GM10248 (cell line): ENCODE measurements at regions not wholly inside any gene's neighbourhood (a gene's known extent, or its start where the extent isn't known, plus 50 kb on each side); places are given as distances from the start of the nearest gene placed in this dataset.

Experiments used
- CTCF ChIA-PET: fragments of 300-600 bp; sonication (Branson Sonifier 250); formaldehyde crosslinking; extraction: SDS; loops from one replicate; lab custom pipeline; 2021; ENCODE audit warnings: antibody characterized with exemption; lab: Yijun Ruan, JAX
- POLR2A ChIA-PET: fragments of 350-650 bp; sonication (Branson Sonifier 250); formaldehyde crosslinking; extraction: SDS; loops from one replicate; lab custom pipeline; 2020; ENCODE audit warnings: antibody characterized with exemption; lab: Yijun Ruan, JAX
- DNase-seq: peaks from one replicate; pipeline ENCODE4 v3.0.0; 2012; ENCODE audit errors: extremely low spot score
- TF ChIP-seq, protein P1 (sequence below): IDR thresholded peaks from 2 replicates; pipeline ENCODE4 v1.5.1; 2012; ENCODE audit warnings: mild to moderate bottlenecking, low read depth; ENCODE audit errors: extremely low read depth, missing control alignments, control extremely low read depth

DNA sequence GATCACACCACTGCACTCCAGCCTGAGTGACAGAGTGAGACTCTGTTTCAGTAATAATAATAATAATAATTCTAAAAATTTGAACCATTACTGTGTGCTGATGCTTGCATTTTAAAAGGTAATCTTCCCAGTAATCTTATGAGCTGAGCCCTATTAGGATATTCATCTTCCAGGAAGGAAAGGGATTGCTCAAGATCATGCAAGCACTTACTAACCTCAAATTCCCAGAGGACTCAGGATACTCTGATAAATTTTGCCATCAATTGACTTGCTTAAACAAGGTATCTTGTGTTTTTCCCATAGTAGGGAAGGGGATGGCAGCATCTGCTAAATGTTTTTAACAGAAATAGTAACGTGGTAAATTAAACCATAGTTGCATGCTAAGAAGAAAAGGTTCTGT is 176.4 kb upstream of the MRPS30 start:
- no peak for DNase-seq
- ChIA-PET POLR2A (no interaction called here), CTCF (interaction anchor here (1.3 kb wide), 1 partner anchor 18 kb away, joined by 3 read pairs; no protein-coding TSS in a partner anchor)
- TF ChIP-seq, protein P1, sequence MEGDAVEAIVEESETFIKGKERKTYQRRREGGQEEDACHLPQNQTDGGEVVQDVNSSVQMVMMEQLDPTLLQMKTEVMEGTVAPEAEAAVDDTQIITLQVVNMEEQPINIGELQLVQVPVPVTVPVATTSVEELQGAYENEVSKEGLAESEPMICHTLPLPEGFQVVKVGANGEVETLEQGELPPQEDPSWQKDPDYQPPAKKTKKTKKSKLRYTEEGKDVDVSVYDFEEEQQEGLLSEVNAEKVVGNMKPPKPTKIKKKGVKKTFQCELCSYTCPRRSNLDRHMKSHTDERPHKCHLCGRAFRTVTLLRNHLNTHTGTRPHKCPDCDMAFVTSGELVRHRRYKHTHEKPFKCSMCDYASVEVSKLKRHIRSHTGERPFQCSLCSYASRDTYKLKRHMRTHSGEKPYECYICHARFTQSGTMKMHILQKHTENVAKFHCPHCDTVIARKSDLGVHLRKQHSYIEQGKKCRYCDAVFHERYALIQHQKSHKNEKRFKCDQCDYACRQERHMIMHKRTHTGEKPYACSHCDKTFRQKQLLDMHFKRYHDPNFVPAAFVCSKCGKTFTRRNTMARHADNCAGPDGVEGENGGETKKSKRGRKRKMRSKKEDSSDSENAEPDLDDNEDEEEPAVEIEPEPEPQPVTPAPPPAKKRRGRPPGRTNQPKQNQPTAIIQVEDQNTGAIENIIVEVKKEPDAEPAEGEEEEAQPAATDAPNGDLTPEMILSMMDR = no peak

DNA sequence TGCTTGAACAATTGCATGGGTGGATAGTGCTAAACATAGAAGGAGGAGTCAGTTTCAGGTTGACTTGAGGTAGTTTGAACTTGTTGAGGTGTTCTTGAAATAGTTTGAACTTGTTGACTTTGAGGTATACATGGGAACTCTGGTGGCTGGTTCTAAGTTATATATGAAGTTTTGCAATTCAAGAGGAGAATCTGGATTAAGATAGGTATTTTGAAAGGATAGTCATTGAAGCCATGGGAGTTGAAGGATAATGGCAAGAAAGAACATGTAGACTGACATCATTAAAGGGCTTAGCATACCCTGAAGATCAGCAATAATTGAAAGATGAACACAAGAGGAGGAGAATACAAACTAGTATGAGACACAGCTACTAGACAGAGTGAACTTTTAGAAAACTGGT is 181.9 kb upstream of the MRPS30 start:
- CTCF ChIA-PET = no interaction called here
- no peak for DNase-seq
- TF ChIP-seq, protein P1 = no peak
- POLR2A ChIA-PET = no interaction called here

DNA sequence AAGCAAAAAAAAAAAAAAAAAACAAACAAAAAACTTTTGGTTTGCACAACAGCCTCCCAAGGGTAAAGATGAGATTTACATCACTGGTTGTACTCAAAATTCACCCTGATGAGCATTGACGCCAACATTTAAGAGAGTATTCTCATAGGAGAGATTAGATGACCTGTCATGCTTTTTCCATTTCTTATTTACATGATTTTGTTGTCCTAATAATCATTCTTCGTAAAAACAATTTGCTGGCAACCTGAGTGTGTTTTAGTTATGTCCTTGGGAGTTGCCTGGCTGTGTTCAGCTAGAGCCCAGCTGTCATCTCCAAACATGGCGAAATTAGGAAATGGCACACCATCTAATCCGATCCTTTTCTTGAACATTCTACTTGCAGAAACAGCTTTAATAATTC is 186.4 kb upstream of the MRPS30 start:
- CTCF ChIA-PET = no interaction called here
- TF ChIP-seq, protein P1 = no peak
- DNase-seq = no peak
- POLR2A ChIA-PET = no interaction called here

DNA sequence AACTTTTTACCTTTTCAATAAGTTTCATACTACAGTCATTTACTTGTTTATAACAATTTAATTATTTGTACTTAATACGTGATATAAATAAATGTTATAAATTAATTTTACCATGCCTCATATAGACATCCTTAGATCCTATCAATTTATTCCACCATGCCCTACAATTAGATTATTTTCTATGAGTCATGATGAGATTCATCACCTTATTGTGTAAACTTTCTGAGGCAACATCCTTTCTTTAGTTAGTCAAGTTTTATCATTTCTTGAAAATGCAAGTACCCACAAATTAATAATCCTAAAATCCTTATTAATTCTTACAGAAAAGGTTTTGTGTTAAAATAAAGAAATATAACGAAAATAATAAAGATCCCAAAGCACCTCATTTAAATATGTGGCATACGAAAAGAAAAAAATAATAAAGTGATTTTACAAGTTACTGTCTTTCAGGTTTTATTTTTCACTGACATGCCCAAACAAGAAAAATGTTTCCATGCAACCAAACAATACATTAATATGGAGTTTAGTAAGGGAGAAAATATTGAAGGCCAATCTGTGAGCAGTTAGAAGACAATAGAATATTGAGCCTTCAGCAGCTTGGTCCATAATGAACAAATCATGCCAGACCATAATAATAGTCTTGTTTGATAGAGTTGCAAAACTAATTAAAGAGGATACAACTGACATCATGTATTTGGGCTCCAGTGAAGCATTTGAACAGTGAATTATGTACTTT is 188.7 kb upstream of the MRPS30 start:
- TF ChIP-seq, protein P1 = no peak
- CTCF ChIA-PET = no interaction called here
- DNase-seq = no peak
- POLR2A ChIA-PET = no interaction called here

DNA sequence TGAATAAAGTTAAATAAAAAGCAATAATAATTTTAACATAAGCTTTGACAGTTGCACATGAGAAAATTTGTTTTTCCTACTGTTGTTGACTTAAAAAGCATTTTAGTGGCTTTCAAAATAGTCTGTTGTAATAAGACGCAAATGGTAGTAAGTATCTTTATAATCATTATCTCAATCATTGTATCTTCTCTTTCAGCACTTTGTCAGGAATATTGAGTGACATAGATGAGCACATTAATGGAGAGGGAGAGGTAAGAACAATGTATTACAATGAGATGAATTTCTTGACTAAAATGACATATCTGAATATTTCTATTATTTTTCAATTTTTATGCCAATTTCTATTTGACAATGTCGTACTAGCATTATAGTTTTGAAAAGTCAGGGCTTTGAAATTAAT is 193.9 kb upstream of the MRPS30 start:
- CTCF ChIA-PET = interaction anchor here (0.9 to 2.4 kb wide), 3 partner anchors 9 to 17 kb away, joined by 3 to 8 read pairs (median 3); no protein-coding TSS in a partner anchor
- POLR2A ChIA-PET = no interaction called here
- TF ChIP-seq, protein P1 = no peak
- DNase-seq = no peak

DNA sequence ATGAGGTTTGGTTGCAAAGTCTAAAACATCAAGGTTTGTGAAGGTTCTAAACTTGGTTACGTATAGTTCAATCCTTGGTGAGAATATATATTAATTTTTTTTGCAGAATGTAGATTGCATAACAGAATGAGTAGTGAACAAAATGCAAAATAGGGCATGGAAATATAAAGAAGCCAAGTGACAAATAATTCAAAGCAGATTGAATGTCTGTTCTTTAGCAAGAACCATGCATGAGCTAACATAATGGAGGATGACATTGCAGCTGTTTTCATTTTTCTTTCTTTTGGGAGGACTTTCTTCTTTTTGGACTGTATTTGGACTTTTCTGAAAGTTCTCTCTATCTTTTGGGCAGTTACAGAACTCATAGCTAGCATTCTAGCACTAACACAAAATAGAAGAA is 194.8 kb upstream of the MRPS30 start:
- ChIA-PET CTCF (interaction anchor here (0.9 to 2.4 kb wide), 3 partner anchors 10 to 18 kb away, joined by 3 to 8 read pairs (median 3); no protein-coding TSS in a partner anchor), POLR2A (no interaction called here)
- TF ChIP-seq, protein P1 = no peak
- no peak for DNase-seq
